A549 (cell line): ENCODE measurements at regions not wholly inside any gene's neighbourhood (a gene's known extent, or its start where the extent isn't known, plus 50 kb on each side); places are given as distances from the start of the nearest gene placed in this dataset.
A peak's percentile ranks its signal among the peaks of the same experiment; 100 is the strongest.

ENCODE experiments used
- ATAC-seq, 2 experiments: fragments of 200-7000 bp in 1 of 2; fragments of >200 bp in 1 of 2; cut with Nextera tagmentation in 1 of 2; cut with Tn5 transposase in 1 of 2; 3 replicates each; pipeline versions ENCODE4 v1.8.0 to v1.9.1; 2018 to 2020; ENCODE audit warnings: mild to moderate bottlenecking in 1 of 2, moderate library complexity in 1 of 2
- CTCF ChIA-PET: fragments of 300-600 bp; sonication (Branson Sonifier 250); formaldehyde crosslinking; extraction: SDS; loops from one replicate; lab custom pipeline; 2021; ENCODE audit warnings: antibody characterized with exemption, inconsistent platforms; lab: Yijun Ruan, JAX
- POLR2A ChIA-PET: fragments of 350-600 bp; formaldehyde crosslinking; extraction: SDS; loops from one replicate; lab custom pipeline; 2021; ENCODE audit warnings: antibody characterized with exemption, inconsistent platforms; lab: Yijun Ruan, JAX
- DNase-seq, 2 experiments: peaks; one replicate each; pipeline versions ENCODE4 v3.0.0 to v3.0.0-alpha.2; 2011 to 2016; ENCODE audit warnings: low read depth in 1 of 2, low spot score in 1 of 2
- FAIRE-seq: peaks from 2 replicates; lab custom pipeline; 2011; peaks lifted over from hg19 to GRCh38; lab: Jason Lieb, UNC
- H3K27ac ChIP-seq, 2 experiments: fragments of >200 bp; sonication (Bioruptor Twin); formaldehyde crosslinking; 3 replicates each; pipeline ENCODE4 v1.5.1; 2016 to 2017
- H3K4me1 ChIP-seq: fragments of >200 bp; sonication (Bioruptor Twin); formaldehyde crosslinking; 3 replicates; pipeline ENCODE4 v1.6.1; 2016
- H3K4me2 ChIP-seq: fragments of >200 bp; sonication (Bioruptor Twin); formaldehyde crosslinking; 3 replicates; pipeline ENCODE4 v1.6.1; 2016
- H3K4me3 ChIP-seq: fragments of >200 bp; sonication (Bioruptor Twin); formaldehyde crosslinking; 3 replicates; pipeline ENCODE4 v1.5.1; 2016
- H3K9me3 ChIP-seq: fragments of >200 bp; sonication (Bioruptor Twin); formaldehyde crosslinking; 3 replicates; pipeline ENCODE4 v1.6.1; 2016
- ATOH8 ChIP-seq: fragments of 250-450 bp; sonication (Bioruptor Pico); IDR thresholded peaks from 2 replicates; pipeline ENCODE4 v1.5.0; 2020; ENCODE audit warnings: low read depth, mild to moderate bottlenecking, moderate library complexity
- BCL3 ChIP-seq: fragments of >200 bp; sonication (Bioruptor Twin); formaldehyde crosslinking; IDR thresholded peaks from 3 replicates; pipeline ENCODE4 v1.6.1; 2016
- BHLHE40 ChIP-seq: IDR thresholded peaks from 2 replicates; pipeline ENCODE4 v1.6.1; 2012; ENCODE audit warnings: low read depth, low read length, inconsistent platforms
- CBX8 ChIP-seq: fragments of 200-600 bp; sonication (generic); IDR thresholded peaks from 2 replicates; pipeline ENCODE4 v1.6.1; 2016
- CEBPB ChIP-seq, 2 experiments: fragments of >200 bp in 1 of 2; sonication (Bioruptor Twin) in 1 of 2; formaldehyde crosslinking in 1 of 2; IDR thresholded peaks; 2 replicates each; pipeline ENCODE4 v1.6.1; 2012 to 2016
- CHD2 ChIP-seq: fragments of 150-350 bp; IDR thresholded peaks from 2 replicates; pipeline ENCODE4 v1.6.1; 2014; ENCODE audit warnings: low read length; ENCODE audit not compliant: partially characterized antibody
- CTCF ChIP-seq: fragments of >200 bp; sonication (Bioruptor Twin); formaldehyde crosslinking; IDR thresholded peaks from 3 replicates; pipeline ENCODE4 v1.5.1; 2016
- EHF ChIP-seq: fragments of 250-450 bp; sonication (Bioruptor Pico); IDR thresholded peaks from 2 replicates; pipeline ENCODE4 v1.5.0; 2020; ENCODE audit warnings: mild to moderate bottlenecking
- ELK1 ChIP-seq: fragments of 150-350 bp; IDR thresholded peaks from 2 replicates; pipeline ENCODE4 v1.6.1; 2014; ENCODE audit warnings: low read depth, mild to moderate bottlenecking, low read length
- EP300 ChIP-seq, 2 experiments: fragments of >200 bp; sonication (Bioruptor Twin); formaldehyde crosslinking; IDR thresholded peaks; 2 replicates in 1 of 2; 3 replicates in 1 of 2; pipeline ENCODE4 v1.6.1; 2016 to 2017
- ESRRA ChIP-seq: fragments of 150-350 bp; IDR thresholded peaks from 2 replicates; pipeline ENCODE4 v1.6.1; 2014; ENCODE audit warnings: mild to moderate bottlenecking, low read length, borderline replicate concordance
- FOSB ChIP-seq: fragments of 250-450 bp; sonication (Bioruptor Pico); IDR thresholded peaks from 2 replicates; pipeline ENCODE4 v1.5.0; 2020; ENCODE audit warnings: mild to moderate bottlenecking, moderate library complexity
- FOSL2 ChIP-seq, 2 experiments: fragments of 450-650 bp in 1 of 2; fragments of >200 bp in 1 of 2; sonication (Bioruptor Twin) in 1 of 2; formaldehyde crosslinking; IDR thresholded peaks; 2 replicates each; pipeline versions ENCODE4 v1.5.0 to v1.6.1; 2016 to 2020; ENCODE audit warnings: mild to moderate bottlenecking in 1 of 2, moderate library complexity in 1 of 2
- HDAC2 ChIP-seq: fragments of 200-600 bp; sonication (generic); IDR thresholded peaks from 2 replicates; pipeline ENCODE4 v1.6.1; 2016
- HEYL ChIP-seq: fragments of 250-450 bp; sonication (Bioruptor Pico); IDR thresholded peaks from 2 replicates; pipeline ENCODE4 v1.8.0; 2021; ENCODE audit warnings: mild to moderate bottlenecking, moderate library complexity
- JUNB ChIP-seq: fragments of >200 bp; sonication (Bioruptor Twin); formaldehyde crosslinking; IDR thresholded peaks from 2 replicates; pipeline ENCODE4 v1.6.1; 2016
- KDM1A ChIP-seq: fragments of 200-600 bp; sonication (generic); IDR thresholded peaks from 2 replicates; pipeline ENCODE4 v1.6.1; 2016; ENCODE audit warnings: low read depth, mild to moderate bottlenecking
- MAFK ChIP-seq: fragments of 450-650 bp; IDR thresholded peaks from 2 replicates; pipeline ENCODE4 v1.6.1; 2014; ENCODE audit not compliant: partially characterized antibody
- NFE2L2 ChIP-seq: fragments of 150-350 bp; conservative IDR thresholded peaks from 2 replicates; pipeline ENCODE4 v1.6.1; 2014; ENCODE audit warnings: low read length
- PBX3 ChIP-seq: IDR thresholded peaks from 2 replicates; pipeline ENCODE4 v1.6.1; 2012
- RAD21 ChIP-seq, 2 experiments: fragments of >200 bp in 1 of 2; sonication (Bioruptor Twin) in 1 of 2; formaldehyde crosslinking in 1 of 2; IDR thresholded peaks in 1 of 2; conservative IDR thresholded peaks in 1 of 2; 2 replicates in 1 of 2; 3 replicates in 1 of 2; pipeline ENCODE4 v1.6.1; 2012 to 2018; ENCODE audit warnings: inconsistent platforms in 1 of 2
- REST ChIP-seq: fragments of 200-600 bp; sonication (generic); IDR thresholded peaks from 2 replicates; pipeline ENCODE4 v1.6.1; 2016; ENCODE audit warnings: antibody characterized with exemption, mild to moderate bottlenecking, moderate library complexity
- RFX5 ChIP-seq: fragments of 450-650 bp; IDR thresholded peaks from 2 replicates; pipeline ENCODE4 v1.7.1; 2014; ENCODE audit warnings: antibody characterized with exemption, mild to moderate bottlenecking, moderate library complexity
- RNF2 ChIP-seq: fragments of 200-600 bp; sonication (generic); IDR thresholded peaks from 2 replicates; pipeline ENCODE4 v1.6.1; 2016; ENCODE audit warnings: low read depth, mild to moderate bottlenecking, antibody characterized with exemption, moderate library complexity, borderline replicate concordance
- SMC3 ChIP-seq: fragments of >200 bp; sonication (Bioruptor Twin); formaldehyde crosslinking; IDR thresholded peaks from 3 replicates; pipeline ENCODE4 v1.6.1; 2018; ENCODE audit warnings: inconsistent platforms
- TFCP2L1 ChIP-seq: fragments of 250-450 bp; sonication (Bioruptor Pico); IDR thresholded peaks from 2 replicates; pipeline ENCODE4 v1.5.0; 2021; ENCODE audit warnings: mild to moderate bottlenecking
- TP53 ChIP-seq: fragments of 250-450 bp; sonication (Bioruptor Pico); IDR thresholded peaks from 2 replicates; pipeline ENCODE4 v1.5.0; 2021; ENCODE audit warnings: mild to moderate bottlenecking, moderate library complexity
- WGBS: methylation state at CpG from one replicate; pipeline ENCODE4 v1.1.6; 2017; ENCODE audit errors: missing lambda C conversion rate; 5-methylcytosine and 5-hydroxymethylcytosine counted together

GRCh38 chrX:9267415-9267814 lies 197.4 kb upstream of the TBL1X start (continued):
- TF ChIP-seq EHF (CRISPR knock-in tag) (no peak), TP53 (no peak), CTCF (no peak), KDM1A (no peak), CBX8 (no peak), NFE2L2 (no peak), CHD2 (no peak), FOSB (CRISPR knock-in tag) (no peak), ELK1 (no peak), SMC3 (0 out of 3 replicates have a peak, but pooled peaks have one; percentile 23), CEBPB (IDR thresholded peaks at IDR 0.05) (peak; percentile 77 to 84; a peak in 3 of 4 replicates), JUNB (peak; percentile 23; the same call in 1 of the 2 replicates), BHLHE40 (no peak), EP300 (IDR thresholded peaks at IDR 0.05) (peak in 1 of 2 experiments; percentile 28; a peak in 1 of 5 replicates), RFX5 (no peak), ESRRA (no peak), MAFK (no peak), RAD21 (conservative IDR thresholded peaks at IDR 0.05 in 1 of 2, IDR thresholded peaks at IDR 0.05 in 1 of 2) (peak in 1 of 2 experiments; percentile 30; a peak in 1 of 5 replicates), HDAC2 (no peak), TFCP2L1 (CRISPR knock-in tag) (no peak)

GRCh38 chrX:9269134-9269533 lies 195.7 kb upstream of the TBL1X start:
- ChIA-PET POLR2A (no interaction called here), CTCF (no interaction called here)
- TF ChIP-seq PBX3: no peak
- TF ChIP-seq FOSL2 (IDR thresholded peaks at IDR 0.05): no peak
- TF ChIP-seq FOSL2 (CRISPR knock-in tag; IDR thresholded peaks at IDR 0.05): no peak
- TF ChIP-seq RAD21 (conservative IDR thresholded peaks at IDR 0.05 in 1 of 2, IDR thresholded peaks at IDR 0.05 in 1 of 2): no peak
- no peak for TF ChIP-seq RNF2
- TF ChIP-seq ATOH8: no peak
- TF ChIP-seq BCL3: no peak
- TF ChIP-seq HEYL (CRISPR knock-in tag): no peak
- TF ChIP-seq REST: no peak
- no peak for TF ChIP-seq CHD2
- no peak for TF ChIP-seq MAFK
- TF ChIP-seq RFX5: no peak
- Histone ChIP-seq H3K4me2 (no peak overlapping the region), H3K4me3 (no peak overlapping the region), H3K9me3 (no peaks in the 10 kb centered on the region), H3K4me1 (peaks cover 12% of the 10 kb centered on the region), H3K27ac (no peak overlapping the region)
- DNase-seq: no peak
- FAIRE-seq: peak; percentile 65
- ATAC-seq: no peak
- WGBS: 84% methylated on average over 4 of the region's 4 CpGs
